ENCODE measurements at regions not wholly inside any gene's neighbourhood (a gene's known extent, or its start where the extent isn't known, plus 50 kb on each side); places are given as distances from the start of the nearest gene placed in this dataset.

DNA sequence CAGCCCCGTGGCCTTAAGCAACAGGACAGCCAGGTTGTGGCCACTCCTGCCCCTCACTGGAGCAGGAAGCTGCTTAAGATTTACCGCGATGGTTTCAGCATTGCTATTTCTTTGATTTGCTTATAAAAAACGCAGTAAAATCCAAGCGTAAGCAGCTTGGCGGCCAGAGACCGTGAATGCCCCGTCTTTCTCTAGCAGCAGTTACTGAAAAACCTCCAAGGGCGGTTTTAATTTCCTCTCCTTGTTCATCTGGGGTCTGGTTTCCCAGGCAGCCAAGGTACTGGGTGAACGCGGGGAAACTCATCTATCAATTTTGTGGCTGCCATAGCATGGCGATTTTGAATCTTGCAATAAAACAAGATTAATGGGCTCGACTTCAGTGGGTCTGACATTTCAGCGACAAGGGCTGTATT, 130.3 kb downstream of the MINAR1 start (continued):
- no peak for TF ChIP-seq TEAD4 (IDR thresholded peaks at IDR 0.05; ENCODE audit: low read depth, low read length)
- no peak for TF ChIP-seq RFX5 (IDR thresholded peaks at IDR 0.05; ENCODE audit: borderline replicate concordance, low read depth, low read length)
- TF ChIP-seq KDM1A (IDR thresholded peaks at IDR 0.05; ENCODE audit: borderline replicate concordance, low read length) = no peak
- TF ChIP-seq BCL11A (IDR thresholded peaks at IDR 0.05; ENCODE audit: low read depth in 2 of 2, low read length in 2 of 2) = no peak
- no peak for TF ChIP-seq CEBPB (IDR thresholded peaks at IDR 0.05; ENCODE audit: low read depth, low read length)
- no peak for TF ChIP-seq SP2 (IDR thresholded peaks at IDR 0.05; ENCODE audit: low read length)
- no peak for TF ChIP-seq POLR2A (IDR thresholded peaks at IDR 0.05; ENCODE audit: control extremely low read depth in 1 of 2, low read depth in 2 of 2, low read length in 2 of 2)

Measured in H1 (cell line).